ENCODE measurements at regions not wholly inside any gene's neighbourhood (a gene's known extent, or its start where the extent isn't known, plus 50 kb on each side); places are given as distances from the start of the nearest gene placed in this dataset.

GRCh38 chr4:159495515-159496236, 392.8 kb downstream of the RAPGEF2 start:
- DNase-seq: no peak
- ChIA-PET CTCF (interaction anchor here (4.1 kb wide), 1 partner anchor 9 kb away, joined by 17 read pairs; no protein-coding TSS in a partner anchor), POLR2A (no interaction called here)
- WGBS (ENCODE audit: insufficient coverage): no CpG with 5 or more reads among the region's 2 CpGs
- H3K4me3 Mint-ChIP-seq: no peak overlapping the region
- H3K27ac ChIP-seq (ENCODE audit: low read length in 2 of 2): no peak overlapping the region
- H2AFZ ChIP-seq (ENCODE audit: insufficient read depth, low read depth, low read length, poor library complexity, severe bottlenecking): no peak overlapping the region
- H4K20me1 ChIP-seq (ENCODE audit: control insufficient read depth, insufficient read depth, low read length, poor library complexity, severe bottlenecking): no peaks in the 10 kb centered on the region
- no peaks in the 10 kb centered on the region for H3K27me3 Mint-ChIP-seq
- no peak for ATAC-seq (ENCODE audit: low read depth)
- H3K4me3 ChIP-seq (ENCODE audit: control extremely low read depth in 1 of 5, extremely low read depth in 1 of 5, insufficient read depth in 1 of 5, low read depth in 2 of 5, low read length in 4 of 5): no peak overlapping the region
- no peaks in the 10 kb centered on the region for H3K4me1 Mint-ChIP-seq
- H3K27me3 ChIP-seq (replicated peaks in 1 of 4; ENCODE audit: control extremely low read depth in 1 of 4, control insufficient read depth in 3 of 4, insufficient read depth in 4 of 4, low read length in 3 of 4): no peaks in the 10 kb centered on the region
- H3K4me2 ChIP-seq (replicated peaks; ENCODE audit: low read depth, low read length, poor library complexity, severe bottlenecking): no peak overlapping the region
- no peak overlapping the region for H3K9ac ChIP-seq (ENCODE audit: low read length)
- H3K27ac Mint-ChIP-seq: no peak overlapping the region
- H3K4me1 ChIP-seq (ENCODE audit: control insufficient read depth in 2 of 2, insufficient read depth in 2 of 2, low read length in 2 of 2): no peaks in the 10 kb centered on the region
- no peaks in the 10 kb centered on the region for H3K79me2 ChIP-seq (ENCODE audit: control insufficient read depth, insufficient read depth, low read length)
- peaks cover 0 to 4% (median 1%) of the 10 kb centered on the region in 3 donors for H3K9me3 ChIP-seq (ENCODE audit: control extremely low read depth in 1 of 3, control insufficient read depth in 2 of 3, insufficient read depth in 1 of 3, low read length in 2 of 3)
- no peaks in the 10 kb centered on the region for H3K9me3 Mint-ChIP-seq (ENCODE audit: insufficient read depth)
- H3K36me3 ChIP-seq (replicated peaks in 1 of 2; ENCODE audit: control extremely low read depth in 1 of 2, control insufficient read depth in 1 of 2, extremely low read depth in 1 of 2, insufficient read depth in 2 of 2, low read length in 1 of 2): no peaks in the 10 kb centered on the region
- TF ChIP-seq, protein P1, sequence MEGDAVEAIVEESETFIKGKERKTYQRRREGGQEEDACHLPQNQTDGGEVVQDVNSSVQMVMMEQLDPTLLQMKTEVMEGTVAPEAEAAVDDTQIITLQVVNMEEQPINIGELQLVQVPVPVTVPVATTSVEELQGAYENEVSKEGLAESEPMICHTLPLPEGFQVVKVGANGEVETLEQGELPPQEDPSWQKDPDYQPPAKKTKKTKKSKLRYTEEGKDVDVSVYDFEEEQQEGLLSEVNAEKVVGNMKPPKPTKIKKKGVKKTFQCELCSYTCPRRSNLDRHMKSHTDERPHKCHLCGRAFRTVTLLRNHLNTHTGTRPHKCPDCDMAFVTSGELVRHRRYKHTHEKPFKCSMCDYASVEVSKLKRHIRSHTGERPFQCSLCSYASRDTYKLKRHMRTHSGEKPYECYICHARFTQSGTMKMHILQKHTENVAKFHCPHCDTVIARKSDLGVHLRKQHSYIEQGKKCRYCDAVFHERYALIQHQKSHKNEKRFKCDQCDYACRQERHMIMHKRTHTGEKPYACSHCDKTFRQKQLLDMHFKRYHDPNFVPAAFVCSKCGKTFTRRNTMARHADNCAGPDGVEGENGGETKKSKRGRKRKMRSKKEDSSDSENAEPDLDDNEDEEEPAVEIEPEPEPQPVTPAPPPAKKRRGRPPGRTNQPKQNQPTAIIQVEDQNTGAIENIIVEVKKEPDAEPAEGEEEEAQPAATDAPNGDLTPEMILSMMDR (IDR thresholded peaks at IDR 0.05): no peak
- TF ChIP-seq EZH2 (IDR thresholded peaks at IDR 0.05; ENCODE audit: borderline replicate concordance, insufficient read depth, low read depth, low read length, poor library complexity, severe bottlenecking): no peak
- intact Hi-C loops (cut with micrococcal nuclease): no loop called here

- Histone ChIP-seq H4K20me1 (ENCODE audit: control insufficient read depth, insufficient read depth, low read length, poor library complexity, severe bottlenecking) (no peaks in the 10 kb centered on the region), H2AFZ (ENCODE audit: insufficient read depth, low read depth, low read length, poor library complexity, severe bottlenecking) (no peak overlapping the region), H3K9ac (ENCODE audit: low read length) (no peak overlapping the region), H3K4me1 (ENCODE audit: control insufficient read depth in 2 of 2, insufficient read depth in 2 of 2, low read length in 2 of 2) (no peaks in the 10 kb centered on the region), H3K9me3 (ENCODE audit: control extremely low read depth in 1 of 3, control insufficient read depth in 2 of 3, insufficient read depth in 1 of 3, low read length in 2 of 3) (peaks cover 0 to 4% (median 1%) of the 10 kb centered on the region in 3 donors), H3K27me3 (replicated peaks in 1 of 4; ENCODE audit: control extremely low read depth in 1 of 4, control insufficient read depth in 3 of 4, insufficient read depth in 4 of 4, low read length in 3 of 4) (no peaks in the 10 kb centered on the region), H3K36me3 (replicated peaks in 1 of 2; ENCODE audit: control extremely low read depth in 1 of 2, control insufficient read depth in 1 of 2, extremely low read depth in 1 of 2, insufficient read depth in 2 of 2, low read length in 1 of 2) (no peaks in the 10 kb centered on the region), H3K79me2 (ENCODE audit: control insufficient read depth, insufficient read depth, low read length) (no peaks in the 10 kb centered on the region), H3K4me2 (replicated peaks; ENCODE audit: low read depth, low read length, poor library complexity, severe bottlenecking) (no peak overlapping the region), H3K27ac (ENCODE audit: low read length in 2 of 2) (no peak overlapping the region), H3K4me3 (ENCODE audit: control extremely low read depth in 1 of 5, extremely low read depth in 1 of 5, insufficient read depth in 1 of 5, low read depth in 2 of 5, low read length in 4 of 5) (no peak overlapping the region)
- H3K9me3 Mint-ChIP-seq (ENCODE audit: insufficient read depth): no peaks in the 10 kb centered on the region
- ChIA-PET POLR2A (no interaction called here), CTCF (interaction anchor here (4.1 kb wide), 1 partner anchor 9 kb away, joined by 17 read pairs; no protein-coding TSS in a partner anchor)
- intact Hi-C loops (cut with micrococcal nuclease): no loop called here
- DNase-seq (no peak), ATAC-seq (ENCODE audit: low read depth) (no peak)
- H3K4me1 Mint-ChIP-seq: no peaks in the 10 kb centered on the region
- no peaks in the 10 kb centered on the region for H3K27me3 Mint-ChIP-seq
- 60% methylated on average over 1 of the region's 1 CpG for WGBS (ENCODE audit: insufficient coverage)
- no peak overlapping the region for H3K4me3 Mint-ChIP-seq
- TF ChIP-seq, protein P1 (IDR thresholded peaks at IDR 0.05): no peak
- TF ChIP-seq EZH2 (IDR thresholded peaks at IDR 0.05; ENCODE audit: borderline replicate concordance, insufficient read depth, low read depth, low read length, poor library complexity, severe bottlenecking): no peak
- H3K27ac Mint-ChIP-seq: no peak overlapping the region
These were observed 393.4 kb downstream of the RAPGEF2 start for GRCh38 chr4:159496248-159496647.

Data from B cell (primary cell).